ENCODE measurements at regions not wholly inside any gene's neighbourhood (a gene's known extent, or its start where the extent isn't known, plus 50 kb on each side); places are given as distances from the start of the nearest gene placed in this dataset.

- Histone ChIP-seq H4K91ac (ENCODE audit: insufficient read depth, low read depth, low read length) (no peak overlapping the region), H3K56ac (ENCODE audit: extremely low read depth, insufficient read depth, low read length) (no peak overlapping the region), H2BK20ac (ENCODE audit: low read depth, low read length) (no peak overlapping the region), H2BK120ac (ENCODE audit: low read depth, low read length) (no peak overlapping the region), H2AFZ (replicated peaks; ENCODE audit: low read length, poor library complexity) (no peak overlapping the region), H3K36me3 (ENCODE audit: control insufficient read depth, insufficient read depth, low read length) (no peaks in the 10 kb centered on the region), H3K23ac (ENCODE audit: low read depth, low read length) (no peak overlapping the region), H3K18ac (ENCODE audit: low read depth, low read length) (no peak overlapping the region), H2AK5ac (ENCODE audit: low read depth, low read length) (no peak overlapping the region), H3K9me1 (ENCODE audit: insufficient read depth, low read length) (no peaks in the 10 kb centered on the region), H3K4me3 (ENCODE audit: insufficient read depth, low read depth, low read length) (no peak overlapping the region), H3K27ac (ENCODE audit: insufficient read depth, low read length) (no peak overlapping the region), H4K20me1 (ENCODE audit: insufficient read depth, low read length) (no peaks in the 10 kb centered on the region), H4K5ac (ENCODE audit: low read depth, low read length) (no peak overlapping the region), H3K4ac (ENCODE audit: low read depth, low read length) (no peak overlapping the region), H3K4me1 (ENCODE audit: control insufficient read depth, insufficient read depth, low read length) (no peaks in the 10 kb centered on the region), H3K14ac (replicated peaks; ENCODE audit: low read depth, low read length) (no peak overlapping the region), H2BK5ac (ENCODE audit: low read depth, low read length, poor library complexity, severe bottlenecking) (no peak overlapping the region), H3K9me3 (ENCODE audit: control insufficient read depth, insufficient read depth, low read length) (no peaks in the 10 kb centered on the region), H2BK15ac (ENCODE audit: low read depth, low read length) (no peak overlapping the region), H3K27me3 (ENCODE audit: control insufficient read depth, insufficient read depth, low read length) (no peaks in the 10 kb centered on the region), H3K79me1 (ENCODE audit: low read depth in 1 of 2, low read length in 2 of 2) (no peaks in the 10 kb centered on the region), H4K8ac (ENCODE audit: low read depth in 2 of 2, low read length in 2 of 2) (no peak overlapping the region), H3K9ac (ENCODE audit: low read depth, low read length) (no peak overlapping the region), H3K4me2 (ENCODE audit: low read depth, low read length) (no peak overlapping the region), H2AK9ac (replicated peaks; ENCODE audit: low read depth, low read length, poor library complexity) (no peak overlapping the region)
- intact Hi-C loops (cut with micrococcal nuclease) = no loop called here
- no peak for TF ChIP-seq ELK1 (IDR thresholded peaks at IDR 0.05; ENCODE audit: borderline replicate concordance, low read depth, low read length)
- no peak for TF ChIP-seq CEBPB (IDR thresholded peaks at IDR 0.05; ENCODE audit: low read depth, low read length)
- no peak for TF ChIP-seq SMC3 (IDR thresholded peaks at IDR 0.05; ENCODE audit: low read depth, low read length)
- no peak for TF ChIP-seq POLR2A (IDR thresholded peaks at IDR 0.05; ENCODE audit: low read depth, low read length)
- no peak for TF ChIP-seq RFX5 (IDR thresholded peaks at IDR 0.05; ENCODE audit: low read depth, low read length)
- TF ChIP-seq USF2 (IDR thresholded peaks at IDR 0.05; ENCODE audit: low read depth, low read length) = no peak
- TF ChIP-seq MAZ (IDR thresholded peaks at IDR 0.05; ENCODE audit: borderline replicate concordance, low read depth, low read length) = no peak
- TF ChIP-seq CHD1 (IDR thresholded peaks at IDR 0.05; ENCODE audit: low read depth, low read length) = no peak
- TF ChIP-seq RAD21 (IDR thresholded peaks at IDR 0.05; ENCODE audit: low read length) = no peak
- no peak for TF ChIP-seq RCOR1 (IDR thresholded peaks at IDR 0.05; ENCODE audit: insufficient replicate concordance, low read length)
- no peak for TF ChIP-seq NFE2L2 (IDR thresholded peaks at IDR 0.05; ENCODE audit: low read depth, low read length)
- TF ChIP-seq BHLHE40 (IDR thresholded peaks at IDR 0.05; ENCODE audit: low read depth, low read length) = no peak
- TF ChIP-seq MAFK (IDR thresholded peaks at IDR 0.05; ENCODE audit: low read depth, low read length) = no peak
- no peak for TF ChIP-seq CTCF (conservative IDR thresholded peaks at IDR 0.05; ENCODE audit: low read depth, low read length)
- TF ChIP-seq FOS (IDR thresholded peaks at IDR 0.05; ENCODE audit: low read depth, low read length) = no peak
- CTCF ChIA-PET = no interaction called here
- in situ Hi-C loops (cut with MboI; ENCODE audit: low sequenced_read_pairs) = no loop called here
- POLR2A ChIA-PET (ENCODE audit: unreplicated experiment) = no interaction called here
- ATAC-seq (ENCODE audit: low read depth) (no peak), DNase-seq (no peak)
- dilution Hi-C loops (cut with HindIII; ENCODE audit: low sequenced_read_pairs, unreplicated experiment) = no loop called here
- no TSS peak for BruUV-seq (replicated peaks)
Measured at GRCh38 chr5:120874081-120874862, 410.2 kb downstream of the PRR16 start.

Data from IMR-90 (cell line).